ENCODE measurements at regions not wholly inside any gene's neighbourhood (a gene's known extent, or its start where the extent isn't known, plus 50 kb on each side); places are given as distances from the start of the nearest gene placed in this dataset.
"Not testable (repeated sequence)": the region's sequence is repeated elsewhere in the genome, so short reads cannot be mapped to it uniquely, and the experiment has no call there.

GRCh38 chr7:46091071-46091470 is 170.0 kb upstream of the IGFBP3 start:
- Histone ChIP-seq H3K36me3 (no peaks in the 10 kb centered on the region), H3K27me3 (no peaks in the 10 kb centered on the region), H3K9ac (no peak overlapping the region), H3F3A (ENCODE audit: low read depth) (no peaks in the 10 kb centered on the region), H3K79me2 (ENCODE audit: low read depth) (no peaks in the 10 kb centered on the region), H3K27ac (no peak overlapping the region), H3K4me1 (peaks cover 21% of the 10 kb centered on the region), H3K4me3 (no peak overlapping the region), H3K4me2 (no peak overlapping the region), H3K9me3 (ENCODE audit: low read depth) (no peaks in the 10 kb centered on the region), H2AFZ (replicated peaks) (no peak overlapping the region), H4K20me1 (ENCODE audit: low read depth) (no peaks in the 10 kb centered on the region)
- Mint-ChIP-seq H3K27me3 (ENCODE audit: insufficient read depth, low read depth) (no peaks in the 10 kb centered on the region), H3K4me1 (peaks cover 8% of the 10 kb centered on the region), H3K27ac (no peak overlapping the region), H3K9me3 (peaks cover 5% of the 10 kb centered on the region), H3K4me3 (no peak overlapping the region), H3K36me3 (no peaks in the 10 kb centered on the region)
- no peak for TF ChIP-seq EZH2phosphoT487 (IDR thresholded peaks at IDR 0.05)
- DNase-seq (ENCODE audit: low spot score) = no peak

- Mint-ChIP-seq H3K9me3 (peaks cover 5% of the 10 kb centered on the region), H3K4me1 (peaks cover 8% of the 10 kb centered on the region), H3K27me3 (ENCODE audit: insufficient read depth, low read depth) (no peaks in the 10 kb centered on the region), H3K4me3 (no peak overlapping the region), H3K27ac (no peak overlapping the region), H3K36me3 (no peaks in the 10 kb centered on the region)
- H3K9me3 ChIP-seq (ENCODE audit: low read depth) = no peaks in the 10 kb centered on the region
- H3K27me3 ChIP-seq = no peaks in the 10 kb centered on the region
- H3K79me2 ChIP-seq (ENCODE audit: low read depth) = no peaks in the 10 kb centered on the region
- H4K20me1 ChIP-seq (ENCODE audit: low read depth) = no peaks in the 10 kb centered on the region
- no peaks in the 10 kb centered on the region for H3F3A ChIP-seq (ENCODE audit: low read depth)
- peaks cover 17% of the 10 kb centered on the region for H3K4me1 ChIP-seq
- DNase-seq (ENCODE audit: low spot score) = no peak
- no peak overlapping the region for H3K27ac ChIP-seq
- no peak overlapping the region for H3K9ac ChIP-seq
- no peak overlapping the region for H3K4me3 ChIP-seq
- TF ChIP-seq CTCF (IDR thresholded peaks at IDR 0.05) (no peak), EZH2phosphoT487 (IDR thresholded peaks at IDR 0.05) (no peak), EZH2 (IDR thresholded peaks at IDR 0.05) (no peak)
- no peak overlapping the region for H2AFZ ChIP-seq (replicated peaks)
- no peak overlapping the region for H3K4me2 ChIP-seq
- no peaks in the 10 kb centered on the region for H3K36me3 ChIP-seq
Observed at GRCh38 chr7:46089281-46089680, 168.2 kb upstream of the IGFBP3 start.

GRCh38 chr7:46088486-46088885 is 167.4 kb upstream of the IGFBP3 start:
- peak; percentile 60 for DNase-seq (ENCODE audit: low spot score)
- H3K27me3 Mint-ChIP-seq (ENCODE audit: insufficient read depth, low read depth); H3K9ac ChIP-seq; H3K36me3 ChIP-seq; H3K79me2 ChIP-seq (ENCODE audit: low read depth); H3K9me3 ChIP-seq (ENCODE audit: low read depth); H3K27ac Mint-ChIP-seq; H3K36me3 Mint-ChIP-seq; H3K9me3 Mint-ChIP-seq; H3K27ac ChIP-seq; H4K20me1 ChIP-seq (ENCODE audit: low read depth); H3K4me3 ChIP-seq; H3K4me3 Mint-ChIP-seq; H3F3A ChIP-seq (ENCODE audit: low read depth); H3K27me3 ChIP-seq; H3K4me1 Mint-ChIP-seq: not testable (repeated sequence)
- Histone ChIP-seq H3K4me2 (peak overlapping the region; percentile 28), H3K4me1 (peaks cover 12% of the 10 kb centered on the region), H2AFZ (replicated peaks) (peak overlapping the region; percentile 11)

- TF ChIP-seq EZH2phosphoT487 (IDR thresholded peaks at IDR 0.05) = no peak
- TF ChIP-seq EZH2 (IDR thresholded peaks at IDR 0.05) = no peak
- no peak for TF ChIP-seq CTCF (IDR thresholded peaks at IDR 0.05)
- Histone ChIP-seq H4K20me1 (ENCODE audit: low read depth) (no peaks in the 10 kb centered on the region), H3K4me2 (no peak overlapping the region), H3K79me2 (ENCODE audit: low read depth) (no peaks in the 10 kb centered on the region), H3F3A (ENCODE audit: low read depth) (no peaks in the 10 kb centered on the region), H3K36me3 (no peaks in the 10 kb centered on the region), H3K4me1 (no peaks in the 10 kb centered on the region), H3K9me3 (ENCODE audit: low read depth) (no peaks in the 10 kb centered on the region), H2AFZ (replicated peaks) (no peak overlapping the region), H3K4me3 (no peak overlapping the region), H3K9ac (no peak overlapping the region), H3K27me3 (no peaks in the 10 kb centered on the region), H3K27ac (no peak overlapping the region)
- Mint-ChIP-seq H3K36me3 (no peaks in the 10 kb centered on the region), H3K4me1 (no peaks in the 10 kb centered on the region), H3K4me3 (no peak overlapping the region), H3K9me3 (no peaks in the 10 kb centered on the region), H3K27me3 (ENCODE audit: insufficient read depth, low read depth) (no peaks in the 10 kb centered on the region), H3K27ac (no peak overlapping the region)
- DNase-seq (ENCODE audit: low spot score) = no peak
Observed at GRCh38 chr7:46080595-46081159, 159.6 kb upstream of the IGFBP3 start.
